GM21381 (cell line): ENCODE measurements at regions not wholly inside any gene's neighbourhood (a gene's known extent, or its start where the extent isn't known, plus 50 kb on each side); places are given as distances from the start of the nearest gene placed in this dataset.

Source experiments
- ATAC-seq: cut with Tn5 transposase; IDR thresholded peaks from one replicate; pipeline ENCODE4 v1.9.1; 2021; ENCODE audit warnings: mild to moderate bottlenecking, moderate library complexity; ENCODE audit not compliant: unreplicated experiment

DNA sequence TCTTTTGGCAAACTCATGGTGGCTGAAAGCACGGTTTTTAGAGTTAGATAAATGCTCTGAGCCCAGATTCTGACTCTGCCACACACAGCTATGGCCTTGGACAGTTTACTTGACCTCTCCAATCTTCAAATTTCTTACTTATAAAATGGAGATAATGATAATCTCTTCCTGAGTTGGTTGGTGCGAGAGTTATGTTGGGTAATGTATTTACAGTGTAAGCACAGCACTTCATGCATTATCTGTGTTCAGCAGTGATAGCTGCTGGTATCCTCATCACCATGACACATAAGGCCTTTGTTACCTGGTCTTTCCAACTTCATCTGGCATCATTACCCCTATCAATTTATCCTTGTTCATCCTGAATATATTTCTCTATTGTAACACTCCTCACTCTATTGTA is 178.8 kb upstream of the ELL2 start:
- ATAC-seq = no peak

DNA sequence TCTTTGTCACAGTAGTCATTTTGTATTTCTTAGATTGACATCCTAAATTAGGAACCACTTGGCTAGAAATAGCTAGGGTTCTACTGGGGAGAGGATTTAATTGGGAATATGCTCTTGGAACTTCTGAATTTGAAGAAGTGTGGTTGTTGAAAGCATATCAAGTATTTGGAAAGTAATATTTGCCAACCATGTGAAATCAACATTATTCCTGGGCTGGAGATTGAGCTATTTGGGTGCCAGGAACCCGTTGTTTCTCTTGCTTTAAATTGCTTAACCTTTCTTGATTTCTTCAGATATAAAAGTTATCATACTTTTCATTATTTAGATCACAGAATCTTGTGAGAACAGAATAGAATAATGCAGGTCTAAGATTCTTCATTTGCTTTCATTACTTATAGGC is 178.4 kb upstream of the ELL2 start:
- no peak for ATAC-seq

DNA sequence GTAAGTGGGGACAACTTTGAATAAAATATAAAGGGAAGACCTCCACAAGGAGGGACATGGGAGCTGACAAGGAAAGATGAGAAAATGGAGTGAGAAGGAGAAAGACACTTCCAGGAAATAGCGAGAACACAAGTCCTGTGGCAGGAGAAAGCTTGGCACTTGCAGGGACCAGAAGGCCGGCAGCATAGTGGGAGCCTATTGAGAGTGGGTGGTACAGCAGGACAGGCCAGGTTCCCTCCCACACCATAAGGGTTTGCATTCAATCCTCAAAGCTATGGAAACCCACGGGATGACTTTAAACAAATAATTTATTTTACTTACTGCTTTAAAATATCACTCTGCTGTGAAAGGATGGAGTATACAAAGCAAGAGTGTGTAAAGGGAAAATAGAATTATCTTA is 173.2 kb upstream of the ELL2 start:
- ATAC-seq = no peak

DNA sequence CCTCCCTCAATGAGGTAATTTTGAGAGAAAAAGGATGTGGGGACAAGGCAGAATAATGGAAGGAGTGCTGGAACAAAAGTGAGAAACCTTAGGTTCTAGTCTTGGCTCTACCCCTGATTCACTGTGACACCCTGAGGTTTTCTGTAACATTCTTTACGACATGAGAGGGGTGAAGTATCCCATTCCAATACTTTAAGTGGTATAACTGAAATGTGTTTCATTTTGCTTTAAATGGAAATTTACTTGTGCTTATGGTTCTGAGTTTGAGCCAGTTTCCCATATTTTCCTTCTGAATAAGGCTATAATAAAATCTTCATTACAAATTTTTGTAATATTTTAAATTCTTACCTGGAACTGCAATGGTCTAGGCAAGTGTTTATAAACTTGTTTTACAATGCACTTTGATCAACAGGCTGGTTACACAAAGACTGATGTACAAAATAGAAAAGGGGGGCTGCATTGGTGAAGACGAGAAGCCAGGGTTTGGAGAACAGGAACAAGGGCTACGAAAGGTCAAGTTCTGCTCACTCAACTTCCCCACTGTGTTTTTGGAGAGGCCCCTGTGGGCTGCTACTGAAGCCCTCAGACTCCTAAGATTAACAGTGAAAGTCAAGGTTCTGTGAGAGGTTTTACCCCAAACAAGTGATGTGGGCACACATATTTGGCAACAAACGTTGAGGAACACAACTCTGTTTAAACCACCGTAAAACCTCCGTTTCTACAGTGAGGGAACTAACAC is 171.9 kb upstream of the ELL2 start:
- no peak for ATAC-seq

DNA sequence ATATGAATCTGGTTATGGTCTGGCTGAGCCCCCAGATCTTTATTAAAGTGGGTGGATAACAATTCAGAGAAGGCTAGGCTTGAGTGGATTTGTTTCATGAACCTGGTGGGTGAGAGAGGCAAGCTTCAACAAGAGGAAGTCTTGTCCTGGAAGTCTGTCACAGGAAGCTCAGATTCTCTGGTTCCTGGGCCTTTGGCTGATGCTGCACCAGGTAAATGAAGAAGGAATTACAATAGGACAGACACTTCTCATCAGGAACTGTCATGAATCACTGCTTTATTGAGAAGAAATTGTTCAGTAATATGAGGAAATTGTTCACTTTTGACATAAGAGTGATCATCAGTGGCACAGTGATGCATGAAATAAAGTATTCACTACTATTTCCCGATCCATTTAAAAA is 167.6 kb upstream of the ELL2 start:
- no peak for ATAC-seq

DNA sequence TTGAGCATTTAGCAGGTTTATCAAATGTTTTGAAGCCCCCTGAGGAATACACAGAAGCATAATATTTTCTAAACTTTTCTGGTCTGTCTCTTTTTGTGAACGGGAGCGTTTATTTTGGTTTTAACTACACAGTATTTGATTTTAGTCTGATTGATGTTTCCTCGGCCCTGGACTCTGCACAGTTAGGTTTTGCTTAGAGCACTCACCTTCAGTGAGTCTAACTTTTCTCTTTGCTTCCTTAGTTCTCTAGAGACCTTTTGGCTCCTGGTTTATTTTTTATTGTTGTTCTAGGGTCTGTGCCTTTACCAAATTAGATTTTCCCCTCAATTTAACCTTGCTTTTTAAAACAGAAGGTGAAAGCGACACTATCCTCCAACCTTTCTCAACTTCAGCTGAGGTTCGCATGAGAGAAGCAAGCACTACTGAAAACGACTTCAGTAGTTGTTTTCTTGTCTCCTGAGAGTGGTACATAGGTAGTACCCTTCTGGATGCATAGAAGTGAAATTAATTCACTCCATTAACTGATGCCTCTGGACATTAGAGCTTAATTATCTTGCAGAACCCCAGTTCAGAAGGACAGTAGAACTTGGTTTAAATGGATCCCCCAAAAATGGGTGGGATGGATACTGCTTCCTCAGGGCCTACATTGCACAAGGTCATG is 166.7 kb upstream of the ELL2 start:
- no peak for ATAC-seq

DNA sequence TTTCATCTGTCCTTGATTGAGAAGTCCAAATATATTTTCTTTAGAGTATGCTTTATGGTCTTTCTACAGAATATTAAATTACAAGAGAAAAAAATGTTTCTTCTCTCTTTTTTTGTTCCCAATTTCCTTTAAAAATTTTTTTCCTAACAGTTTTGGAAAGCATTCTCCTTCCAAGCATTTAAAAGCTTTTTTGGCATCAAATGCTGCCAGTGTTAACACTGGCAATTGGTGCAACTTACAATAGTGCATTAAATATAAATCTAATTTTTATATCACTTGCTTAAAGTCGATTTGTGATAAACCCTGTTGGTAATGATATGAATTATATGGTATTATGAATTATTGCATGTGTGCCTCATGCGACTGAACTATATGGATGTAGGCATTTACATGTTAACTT is 165.9 kb upstream of the ELL2 start:
- ATAC-seq = no peak

DNA sequence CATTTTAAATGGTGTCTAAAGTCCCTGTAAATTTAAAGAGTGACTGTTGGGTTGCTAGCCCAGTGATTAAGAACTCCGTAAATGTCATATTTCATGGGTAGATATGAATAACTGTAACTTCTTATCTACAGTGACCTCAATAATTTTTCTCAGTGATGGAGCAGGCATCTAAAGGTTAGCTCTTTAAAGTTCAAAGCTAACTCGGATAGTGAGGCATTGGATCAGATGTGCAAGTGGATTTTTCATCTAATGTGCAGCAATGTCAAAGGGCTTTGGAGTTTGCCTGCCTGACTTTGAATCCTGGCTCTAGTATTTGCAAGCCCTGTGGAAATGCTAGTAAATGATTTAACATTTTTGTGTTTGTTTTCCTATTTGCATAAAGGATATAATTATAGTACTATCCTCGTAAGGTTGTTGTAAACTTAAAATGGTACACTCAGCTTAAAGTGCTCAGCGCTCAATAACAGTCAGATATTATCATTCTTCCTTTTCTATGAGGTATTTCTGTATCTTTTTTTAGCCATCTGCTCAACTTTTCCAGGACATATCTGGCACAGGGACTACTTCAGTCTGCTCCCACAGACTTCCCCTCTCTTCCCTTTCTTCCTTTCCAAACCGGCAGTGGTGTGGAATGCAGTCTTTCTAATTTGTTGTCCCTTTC is 163.7 kb upstream of the ELL2 start:
- ATAC-seq = no peak

DNA sequence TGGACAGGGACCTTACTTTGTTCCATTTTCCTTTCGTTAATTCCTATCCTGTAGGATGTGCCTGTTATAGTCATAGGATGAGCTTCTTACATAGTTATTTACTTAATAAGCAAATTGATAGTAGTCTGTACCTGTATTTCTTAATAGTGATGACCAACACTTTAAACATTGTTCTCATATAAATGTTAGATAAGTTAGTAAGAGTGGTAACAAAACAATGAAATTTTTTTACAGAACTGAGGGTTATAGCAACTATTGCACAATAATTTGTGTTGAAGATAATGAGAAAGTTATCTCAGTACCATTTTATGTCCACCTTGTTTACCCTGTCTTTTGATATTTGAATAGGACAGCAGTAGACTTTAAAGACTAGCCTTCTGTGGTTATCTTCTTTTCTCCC is 162.9 kb upstream of the ELL2 start:
- ATAC-seq = no peak

DNA sequence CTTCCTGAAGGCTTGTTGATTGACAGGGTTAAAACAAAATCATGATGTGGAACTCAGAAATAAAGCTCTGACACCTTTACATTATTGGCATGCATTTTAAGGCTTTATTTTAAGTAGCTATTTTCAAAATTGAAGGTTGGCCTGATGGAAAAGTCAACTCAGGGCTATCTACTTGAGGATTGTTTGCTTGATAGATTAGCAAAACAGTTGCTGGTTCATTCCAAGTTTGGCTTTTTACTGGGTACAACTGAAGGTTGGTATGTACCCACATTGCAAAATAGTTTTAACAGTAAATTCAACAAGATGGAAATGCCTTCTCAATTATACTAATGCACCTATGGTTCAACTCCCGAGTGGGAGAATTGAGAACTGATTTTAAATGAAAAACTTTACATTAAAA is 161.8 kb upstream of the ELL2 start:
- no peak for ATAC-seq

DNA sequence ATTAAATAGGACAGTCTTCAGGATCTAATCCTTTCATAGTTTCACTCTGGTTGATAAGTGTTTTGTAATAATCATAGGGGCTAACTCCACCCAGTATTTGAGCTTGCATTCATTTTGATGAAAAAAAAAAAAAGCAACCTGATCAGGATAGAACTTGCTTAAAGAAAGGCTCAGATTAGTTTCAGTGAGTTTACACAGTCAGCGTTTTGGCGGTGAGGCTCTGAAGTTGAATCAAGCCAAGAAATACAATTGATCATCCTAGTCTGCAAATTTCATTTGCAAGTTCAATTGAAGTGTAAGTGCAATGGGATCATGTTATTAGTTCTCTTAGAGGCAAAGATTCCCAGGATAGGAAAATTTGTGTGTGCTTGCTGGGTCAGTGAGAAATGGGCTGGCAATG is 159.7 kb upstream of the ELL2 start:
- no peak for ATAC-seq

DNA sequence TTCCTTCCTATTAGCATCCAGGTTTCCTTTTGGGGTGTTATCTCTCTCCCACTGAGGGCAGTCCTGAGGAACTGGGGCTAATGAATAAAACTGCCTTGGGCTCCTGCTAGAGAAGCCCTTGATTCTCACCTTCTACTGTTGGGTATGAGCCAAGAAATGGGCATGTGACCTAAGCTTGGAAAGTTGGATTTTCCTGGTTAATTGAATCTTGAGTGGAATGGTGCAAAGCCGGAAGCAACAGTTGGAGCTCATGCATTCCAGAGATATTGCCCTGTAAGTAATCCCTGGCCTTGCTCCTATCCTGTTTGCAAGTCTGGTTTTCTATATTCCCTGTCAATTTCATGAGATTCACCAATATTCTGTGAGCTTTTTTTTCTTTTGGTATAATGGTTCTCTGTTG is 158.5 kb upstream of the ELL2 start:
- ATAC-seq = no peak

DNA sequence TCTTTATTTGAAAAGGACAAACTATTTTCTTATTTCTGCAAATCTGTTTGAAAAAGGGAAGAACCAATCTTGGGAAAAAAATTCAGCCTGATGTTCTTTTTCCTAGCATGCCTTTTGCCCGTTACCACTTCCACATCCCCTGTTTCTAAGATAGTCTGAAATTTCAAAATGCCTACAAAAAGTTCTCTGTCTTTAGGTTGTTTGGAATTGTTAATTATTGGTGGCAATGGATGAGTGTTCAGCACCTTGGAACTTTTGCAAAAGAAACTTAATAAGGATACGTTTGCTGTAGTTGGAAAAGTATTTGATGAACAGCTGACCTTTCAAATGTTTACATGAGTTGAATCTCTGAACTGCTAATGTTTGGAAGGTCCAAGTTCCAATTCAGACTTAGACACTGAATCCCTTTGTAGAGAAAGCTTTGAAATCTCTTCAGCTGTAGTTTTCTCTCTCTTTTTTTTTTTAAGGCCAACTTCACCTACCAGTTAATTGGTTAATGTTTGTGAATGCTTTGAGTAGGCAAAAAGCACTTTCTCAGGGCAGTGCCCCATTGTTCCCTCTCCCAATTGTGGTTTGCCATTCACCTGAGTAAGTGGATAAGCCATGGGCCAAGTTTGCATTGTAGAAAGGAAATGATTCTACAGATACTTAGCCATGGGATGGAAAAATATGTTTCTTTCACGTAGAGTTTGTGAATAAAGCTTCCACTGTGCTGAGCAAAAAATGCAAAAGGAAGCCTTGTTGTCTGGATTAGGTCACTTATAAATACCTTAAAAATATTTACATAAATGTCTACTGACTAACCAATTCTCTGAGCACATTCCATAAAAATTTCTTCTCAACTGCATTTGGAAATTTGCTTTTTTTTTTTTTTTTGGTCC is 156.4 kb upstream of the ELL2 start:
- no peak for ATAC-seq

DNA sequence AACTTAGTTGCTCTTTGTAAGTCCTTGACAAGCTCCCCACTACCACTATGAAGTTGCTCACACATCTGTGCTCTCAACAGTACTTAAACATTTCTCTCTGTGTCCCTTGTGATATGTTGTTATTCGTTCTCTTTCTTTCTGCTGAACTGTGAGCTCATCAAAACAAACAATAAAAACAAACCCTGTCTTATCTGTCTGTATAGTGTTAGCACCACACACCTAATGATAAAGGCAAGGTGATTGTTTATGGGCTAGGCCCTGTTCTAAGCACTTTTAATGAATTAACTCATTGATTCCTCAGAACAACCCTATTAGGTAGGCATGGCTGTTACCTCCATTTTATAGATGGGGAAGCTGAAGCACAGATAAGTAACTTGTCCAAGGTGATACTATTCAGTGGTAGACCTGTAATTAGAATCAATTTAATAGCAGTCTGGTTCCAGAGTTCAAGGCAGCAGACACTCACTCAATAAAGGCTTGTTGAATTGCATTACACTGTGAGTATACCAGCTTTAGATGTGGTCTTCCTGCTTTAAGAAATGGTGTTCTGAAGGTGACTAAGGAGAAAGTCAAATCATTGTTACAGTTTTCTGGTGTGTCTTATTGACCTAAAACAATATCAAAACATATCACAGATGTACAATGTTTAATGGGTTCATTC is 153.6 kb upstream of the ELL2 start:
- ATAC-seq = no peak

DNA sequence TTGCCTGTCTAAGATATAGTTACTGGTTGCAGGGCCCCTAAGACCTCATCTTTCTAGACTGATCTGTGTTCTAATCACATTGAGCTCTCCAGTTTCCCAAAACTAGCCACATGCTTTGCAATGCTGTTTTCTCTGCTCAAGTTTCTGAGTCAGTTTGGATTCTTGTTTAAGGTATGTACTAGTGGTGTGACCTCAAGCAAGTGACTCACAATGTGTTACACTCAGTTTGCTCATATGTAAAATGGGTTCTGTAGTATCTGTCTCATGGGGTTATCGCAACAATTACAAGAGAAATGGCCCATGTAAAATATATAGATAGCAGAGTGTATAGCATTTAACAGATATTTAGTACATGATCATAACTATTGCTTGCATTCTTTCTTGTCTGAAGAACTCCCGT is 153.1 kb upstream of the ELL2 start:
- ATAC-seq = no peak

DNA sequence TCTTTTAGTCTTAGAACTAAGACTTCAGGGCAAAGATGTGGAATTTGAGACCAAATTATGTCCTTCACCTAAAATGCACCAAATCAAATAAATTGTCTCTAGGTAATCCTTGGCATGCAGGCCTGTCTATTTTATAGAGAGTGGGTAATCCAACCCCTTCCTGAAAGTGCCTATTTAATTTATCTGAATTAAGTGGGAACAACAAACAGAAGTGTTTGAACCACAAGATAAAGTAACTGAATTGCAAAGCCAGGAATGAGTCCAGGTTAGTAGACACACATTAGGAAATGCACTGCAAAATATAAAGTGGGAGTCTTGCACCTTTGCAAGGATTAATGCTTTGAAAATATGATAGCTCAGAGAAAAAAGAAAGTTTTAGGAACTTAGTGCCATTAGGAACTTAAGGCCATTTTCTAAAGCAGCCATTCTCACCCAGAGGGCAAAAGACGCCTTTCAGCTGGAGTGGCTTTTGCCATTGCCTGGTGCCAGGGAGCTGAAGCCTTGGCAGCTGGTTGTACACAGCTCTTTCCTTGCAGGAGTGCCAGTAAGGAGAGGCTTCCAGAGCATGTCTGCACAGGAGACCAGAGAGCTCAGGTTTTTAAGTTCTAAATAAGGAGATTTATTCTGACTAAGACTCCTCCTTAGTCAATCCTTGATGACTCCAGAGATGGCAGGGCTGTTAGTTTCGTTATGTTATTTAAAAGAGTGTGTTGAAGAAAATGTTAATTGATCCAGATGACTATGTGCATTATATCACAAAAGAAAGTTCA is 151.7 kb upstream of the ELL2 start:
- no peak for ATAC-seq

DNA sequence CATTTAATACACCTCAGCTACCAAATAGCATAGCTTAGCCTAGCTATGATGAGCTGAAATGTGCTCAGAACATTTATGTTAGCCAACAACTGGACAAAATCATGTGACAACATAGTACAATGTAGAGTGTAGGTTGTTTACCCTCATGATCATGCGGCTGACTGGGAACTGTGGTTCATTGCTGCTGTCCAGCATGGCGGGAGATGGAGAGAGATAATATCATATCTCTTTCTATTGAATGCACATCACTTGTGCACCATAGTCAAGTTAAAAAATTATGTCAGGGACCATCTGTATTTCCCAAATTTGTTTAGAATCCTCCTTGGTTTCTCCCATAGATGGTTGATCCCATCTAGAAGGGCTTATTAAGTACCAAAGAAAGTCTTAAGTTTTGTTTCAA is 151.1 kb upstream of the ELL2 start:
- no peak for ATAC-seq

DNA sequence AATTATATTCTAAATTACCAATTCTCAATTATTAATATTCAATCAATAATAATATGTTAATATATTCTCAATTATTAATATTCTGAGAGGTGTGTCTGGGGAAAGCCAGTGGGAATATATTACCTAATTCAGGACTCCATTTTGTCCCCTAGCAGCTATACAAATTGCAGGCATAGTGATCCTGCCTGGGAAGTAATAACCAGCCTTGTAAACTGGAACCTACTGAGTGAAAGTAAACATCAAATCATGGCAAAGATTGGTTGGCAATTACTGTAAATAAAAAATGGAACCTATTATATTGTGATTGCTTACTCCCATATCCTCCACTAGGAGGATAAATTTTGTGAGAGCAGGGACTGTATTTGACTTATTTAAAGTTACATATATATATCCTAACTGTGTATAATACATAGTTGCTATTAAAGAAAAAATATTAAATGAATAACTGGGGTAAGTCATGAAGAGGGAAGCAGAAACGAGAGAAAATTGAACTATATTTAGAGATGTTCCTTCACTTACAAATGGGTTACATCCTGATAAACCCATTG is 150.5 kb upstream of the ELL2 start:
- ATAC-seq = no peak

DNA sequence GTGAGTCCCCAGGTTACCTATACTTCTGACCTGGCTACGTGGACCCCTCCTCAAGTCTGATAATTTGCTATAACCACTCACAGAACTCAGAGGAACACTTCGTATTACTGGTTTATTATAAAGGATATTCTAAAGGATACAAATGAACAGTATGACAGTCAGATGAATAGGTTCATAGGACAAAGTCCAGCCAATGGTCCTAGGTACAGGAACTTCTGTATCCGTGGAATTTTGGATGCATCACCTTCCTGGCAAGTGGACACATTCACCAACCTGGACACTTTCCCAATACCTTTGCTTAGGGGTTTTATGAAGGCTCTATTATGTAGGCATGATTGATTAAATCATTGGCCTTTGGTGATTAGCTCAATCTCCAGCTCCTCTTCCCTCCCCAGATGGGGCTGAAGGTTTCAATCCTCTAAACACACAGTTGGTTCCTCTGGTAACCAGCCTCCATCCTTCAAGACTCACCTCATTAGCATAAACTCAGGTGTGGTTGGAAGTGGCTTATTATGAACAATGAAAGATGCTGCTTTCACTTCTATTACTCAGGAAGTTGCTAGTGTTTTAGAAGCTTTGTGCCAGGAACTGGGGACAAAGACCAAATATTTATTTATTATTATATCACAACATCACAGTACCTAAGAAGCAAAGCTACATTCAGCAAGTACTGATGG is 149.6 kb upstream of the ELL2 start:
- no peak for ATAC-seq
